Gastroesophageal sphincter (tissue), 4 donors: ENCODE measurements at regions not wholly inside any gene's neighbourhood (a gene's known extent, or its start where the extent isn't known, plus 50 kb on each side); places are given as distances from the start of the nearest gene placed in this dataset.

Experiments
- ATAC-seq: fragments of 150-250 bp; one replicate; pipeline ENCODE4 v1.9.1; 2016; ENCODE audit warnings: mild to moderate bottlenecking, moderate library complexity
- H3K27ac ChIP-seq, 4 donors: fragments of 200-600 bp; sonication (generic) in 3 of 4; 1 replicate in 3 of 4; 2 replicates in 1 of 4; pipeline ENCODE4 v1.5.1; 2016 to 2019
- H3K27me3 ChIP-seq: fragments of 200-600 bp; sonication (generic); one replicate; pipeline ENCODE4 v1.5.1; 2019
- H3K36me3 ChIP-seq, 2 donors: fragments of 200-600 bp; sonication (generic); one replicate each; pipeline ENCODE4 v1.5.1; 2019; ENCODE audit warnings: control low read depth in 1 of 2
- H3K4me1 ChIP-seq, 3 donors: fragments of 200-600 bp; sonication (generic); 1 replicate in 2 of 3; 2 replicates in 1 of 3; pipeline ENCODE4 v1.5.1; 2016 to 2019; ENCODE audit warnings: control low read depth in 2 of 3
- H3K4me3 ChIP-seq, 2 donors: fragments of 200-600 bp; sonication (generic); one replicate each; pipeline ENCODE4 v1.5.1; 2019; ENCODE audit warnings: mild to moderate bottlenecking in 1 of 2, moderate library complexity in 1 of 2
- H3K9me3 ChIP-seq, 3 donors: fragments of 200-600 bp; sonication (generic); one replicate each; pipeline ENCODE4 v1.5.1; 2017 to 2019; ENCODE audit warnings: control low read depth in 2 of 3
- EP300 ChIP-seq: sonication (generic); formaldehyde crosslinking; IDR thresholded peaks from one replicate; pipeline ENCODE4 v1.6.1; 2017; ENCODE audit warnings: antibody characterized with exemption, mild to moderate bottlenecking
- POLR2A ChIP-seq, 2 donors: fragments of 450-650 bp; IDR thresholded peaks; one replicate each; pipeline ENCODE4 v1.6.1; 2017; ENCODE audit warnings: antibody characterized with exemption in 2 of 2, mild to moderate bottlenecking in 2 of 2, moderate library complexity in 1 of 2
- POLR2AphosphoS5 ChIP-seq: sonication (generic); formaldehyde crosslinking; IDR thresholded peaks from one replicate; pipeline ENCODE4 v1.6.1; 2017; ENCODE audit warnings: antibody characterized with exemption
- WGBS, 2 donors: methylation state at CpG; one replicate each; pipeline ENCODE4 v1.1.5; 2018; ENCODE audit warnings: low coverage in 1 of 2; 5-methylcytosine and 5-hydroxymethylcytosine counted together
- TF ChIP-seq, protein P1 (sequence below), 4 experiments: fragments of 200-600 bp in 2 of 4; fragments of 450-650 bp in 2 of 4; sonication (generic) in 1 of 4; IDR thresholded peaks; one replicate each; pipeline ENCODE4 v1.5.1; 2017 to 2019; ENCODE audit warnings: antibody characterized with exemption in 4 of 4, mild to moderate bottlenecking in 2 of 4, moderate library complexity in 2 of 4

DNA sequence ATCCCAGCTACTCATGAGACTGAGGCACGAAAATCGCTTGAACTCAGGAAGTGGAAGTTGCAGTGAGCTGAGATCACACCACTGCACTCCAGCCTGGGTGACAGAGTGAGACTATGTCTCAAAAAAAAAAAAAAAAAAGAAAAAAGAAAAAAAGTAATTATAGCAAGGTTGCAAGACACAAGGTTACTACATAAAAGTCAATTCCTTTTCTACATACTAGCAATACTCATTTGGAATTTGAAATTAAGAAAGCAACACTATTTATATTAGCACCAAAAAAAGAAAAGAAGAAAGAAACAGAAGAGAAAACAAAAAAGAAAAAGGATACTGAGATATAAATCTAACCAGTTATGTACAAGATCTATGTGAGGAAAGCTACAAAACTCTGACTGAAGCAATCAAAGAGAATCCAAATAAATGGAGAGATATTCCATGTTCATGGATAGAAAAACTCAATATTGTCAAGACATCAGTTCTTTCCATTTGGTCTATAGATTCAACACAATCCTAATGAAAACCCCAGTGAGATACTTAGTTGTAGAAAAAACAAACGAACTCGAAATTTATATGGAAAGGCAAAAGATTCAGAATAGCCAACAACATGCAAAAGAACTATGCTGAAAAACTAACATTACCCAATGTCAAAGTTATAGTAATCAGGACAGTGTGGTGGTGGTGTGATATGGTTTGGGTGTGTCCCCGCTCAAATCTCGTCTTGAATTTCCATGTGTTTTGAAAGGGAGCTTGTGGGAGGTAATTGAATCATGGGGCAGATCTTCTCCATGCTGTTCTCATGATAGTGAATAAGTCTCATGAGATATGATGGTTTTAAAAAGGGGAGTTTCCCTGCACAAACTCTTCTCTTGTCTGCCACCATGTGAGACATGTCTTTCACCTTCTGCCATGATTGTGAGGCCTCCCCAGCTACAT lies 73.3 kb downstream of the GPX5 start:
- TF ChIP-seq EP300 (no peak), POLR2AphosphoS5 (no peak), POLR2A (IDR thresholded peaks at IDR 0.05) (no peak)
- TF ChIP-seq, protein P1, sequence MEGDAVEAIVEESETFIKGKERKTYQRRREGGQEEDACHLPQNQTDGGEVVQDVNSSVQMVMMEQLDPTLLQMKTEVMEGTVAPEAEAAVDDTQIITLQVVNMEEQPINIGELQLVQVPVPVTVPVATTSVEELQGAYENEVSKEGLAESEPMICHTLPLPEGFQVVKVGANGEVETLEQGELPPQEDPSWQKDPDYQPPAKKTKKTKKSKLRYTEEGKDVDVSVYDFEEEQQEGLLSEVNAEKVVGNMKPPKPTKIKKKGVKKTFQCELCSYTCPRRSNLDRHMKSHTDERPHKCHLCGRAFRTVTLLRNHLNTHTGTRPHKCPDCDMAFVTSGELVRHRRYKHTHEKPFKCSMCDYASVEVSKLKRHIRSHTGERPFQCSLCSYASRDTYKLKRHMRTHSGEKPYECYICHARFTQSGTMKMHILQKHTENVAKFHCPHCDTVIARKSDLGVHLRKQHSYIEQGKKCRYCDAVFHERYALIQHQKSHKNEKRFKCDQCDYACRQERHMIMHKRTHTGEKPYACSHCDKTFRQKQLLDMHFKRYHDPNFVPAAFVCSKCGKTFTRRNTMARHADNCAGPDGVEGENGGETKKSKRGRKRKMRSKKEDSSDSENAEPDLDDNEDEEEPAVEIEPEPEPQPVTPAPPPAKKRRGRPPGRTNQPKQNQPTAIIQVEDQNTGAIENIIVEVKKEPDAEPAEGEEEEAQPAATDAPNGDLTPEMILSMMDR (IDR thresholded peaks at IDR 0.05): no peak
- H3K4me1 ChIP-seq: no peaks in the 10 kb centered on the region
- H3K36me3 ChIP-seq: no peaks in the 10 kb centered on the region
- ATAC-seq: no peak
- WGBS, 2 donors: 63 to 86% methylated on average over 4 to 6 of the region's 6 CpGs
- no peak overlapping the region for H3K27ac ChIP-seq
- no peaks in the 10 kb centered on the region for H3K9me3 ChIP-seq
- peaks cover 53% of the 10 kb centered on the region for H3K27me3 ChIP-seq
- H3K4me3 ChIP-seq: no peak overlapping the region

DNA sequence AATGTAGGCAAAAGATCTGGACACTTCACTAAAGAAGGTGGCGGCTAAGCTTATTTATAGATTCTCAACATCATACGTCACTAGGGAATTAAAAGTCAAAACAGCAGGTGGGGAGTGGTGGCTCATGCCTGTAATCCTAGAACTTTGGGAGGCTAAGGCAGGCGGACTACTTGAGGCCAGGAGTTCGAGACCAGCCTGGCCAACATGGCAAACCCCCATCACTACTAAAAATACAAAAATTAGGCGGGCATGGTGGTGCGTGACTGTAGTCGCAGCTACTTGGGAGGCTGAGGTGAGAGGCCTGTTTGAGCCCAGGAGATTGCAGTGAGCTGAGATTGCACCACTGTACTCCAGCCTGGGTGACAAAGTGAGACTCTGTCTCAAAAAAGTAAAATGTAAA lies 74.6 kb downstream of the GPX5 start:
- H3K36me3 ChIP-seq: no peaks in the 10 kb centered on the region
- H3K4me3 ChIP-seq: no peak overlapping the region
- no peaks in the 10 kb centered on the region for H3K9me3 ChIP-seq
- ATAC-seq: no peak
- H3K27ac ChIP-seq: no peak overlapping the region
- 83% methylated on average over 7 of the region's 7 CpGs for WGBS, 2 donors
- peaks cover 51% of the 10 kb centered on the region for H3K27me3 ChIP-seq
- no peaks in the 10 kb centered on the region for H3K4me1 ChIP-seq
- TF ChIP-seq EP300 (no peak), POLR2A (IDR thresholded peaks at IDR 0.05) (no peak), POLR2AphosphoS5 (no peak)
- TF ChIP-seq, protein P1 (IDR thresholded peaks at IDR 0.05): no peak

GRCh38 chr6:28603891-28604290 lies 78.2 kb downstream of the GPX5 start:
- no peaks in the 10 kb centered on the region for H3K9me3 ChIP-seq
- 18 to 29% methylated on average over 1 of the region's 1 CpG for WGBS, 2 donors
- ATAC-seq: no peak
- no peak for TF ChIP-seq EP300
- TF ChIP-seq POLR2AphosphoS5: no peak
- no peak for TF ChIP-seq POLR2A (IDR thresholded peaks at IDR 0.05)
- TF ChIP-seq, protein P1 (IDR thresholded peaks at IDR 0.05): no peak
- no peak overlapping the region for H3K4me3 ChIP-seq
- H3K36me3 ChIP-seq: no peaks in the 10 kb centered on the region
- peaks cover 56% of the 10 kb centered on the region for H3K27me3 ChIP-seq
- no peaks in the 10 kb centered on the region for H3K4me1 ChIP-seq
- no peak overlapping the region for H3K27ac ChIP-seq

DNA sequence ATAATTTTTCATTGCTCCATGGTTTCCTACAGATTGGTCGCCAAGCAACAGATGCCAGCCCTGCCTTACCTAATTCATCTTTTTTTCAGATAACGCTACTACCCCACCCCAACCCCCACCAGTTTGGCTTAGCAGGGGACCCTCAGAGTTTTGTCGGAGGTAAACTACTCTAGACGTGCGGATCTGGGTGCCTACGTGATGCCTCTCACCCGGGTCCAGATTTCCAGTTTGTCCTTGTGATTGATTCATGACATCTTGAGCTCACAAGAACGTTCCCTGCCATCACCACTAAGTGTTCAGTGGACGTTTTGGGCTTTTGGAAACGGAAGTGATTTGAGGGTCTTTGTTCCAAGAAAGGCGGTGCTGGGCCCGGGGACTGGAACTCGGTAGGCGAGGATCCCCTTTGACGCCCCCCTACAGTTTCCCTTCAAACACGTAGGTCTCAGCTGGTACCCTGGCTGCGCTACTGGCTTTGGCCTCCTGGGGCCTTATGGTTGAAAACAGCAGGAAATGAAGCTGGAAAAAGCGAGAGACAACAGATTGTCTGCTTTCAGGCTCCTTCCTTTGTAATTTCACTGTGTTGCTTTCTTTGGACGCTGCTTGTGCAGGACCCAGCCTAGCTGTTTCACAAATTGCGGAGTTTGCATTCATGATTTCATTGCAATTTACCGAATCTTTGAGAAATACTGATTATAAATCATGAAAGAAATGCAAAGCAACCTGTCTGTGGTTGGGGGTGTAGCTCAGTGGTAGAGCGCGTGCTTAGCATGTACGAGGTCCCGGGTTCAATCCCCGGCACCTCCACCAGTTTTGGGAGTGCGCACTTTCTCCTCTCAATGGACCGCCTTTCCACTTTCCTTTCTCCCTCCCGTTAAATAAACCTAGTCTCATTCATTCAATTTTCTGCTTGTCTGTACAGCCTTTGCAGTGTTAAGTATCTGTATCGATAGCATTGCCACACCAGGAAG lies 81.0 kb downstream of the GPX5 start:
- WGBS, 2 donors: 4 to 6% methylated on average over 22 to 26 of the region's 30 CpGs
- TF ChIP-seq EP300 (no peak), POLR2AphosphoS5 (no peak), POLR2A (IDR thresholded peaks at IDR 0.05) (no peak)
- TF ChIP-seq, protein P1 (IDR thresholded peaks at IDR 0.05): no peak
- no peak overlapping the region for H3K4me3 ChIP-seq
- H3K27ac ChIP-seq: no peak overlapping the region
- H3K36me3 ChIP-seq: no peaks in the 10 kb centered on the region
- peaks cover 77% of the 10 kb centered on the region for H3K27me3 ChIP-seq
- peaks cover 0 to 5% (median 0%) of the 10 kb centered on the region in 3 donors for H3K9me3 ChIP-seq
- H3K4me1 ChIP-seq: no peaks in the 10 kb centered on the region
- no peak for ATAC-seq
